GM21717 (cell line): ENCODE measurements at regions not wholly inside any gene's neighbourhood (a gene's known extent, or its start where the extent isn't known, plus 50 kb on each side); places are given as distances from the start of the nearest gene placed in this dataset.

ENCODE experiments used
- ATAC-seq: cut with Tn5 transposase; IDR thresholded peaks from one replicate; pipeline ENCODE4 v1.9.1; 2021; ENCODE audit warnings: mild to moderate bottlenecking, moderate library complexity; ENCODE audit not compliant: unreplicated experiment

- no peak for ATAC-seq
Measured at GRCh38 chr2:65804777-65805176, 372.4 kb upstream of the SPRED2 start.

GRCh38 chr2:65802298-65802942 is 370.0 kb upstream of the SPRED2 start:
- ATAC-seq: no peak

DNA sequence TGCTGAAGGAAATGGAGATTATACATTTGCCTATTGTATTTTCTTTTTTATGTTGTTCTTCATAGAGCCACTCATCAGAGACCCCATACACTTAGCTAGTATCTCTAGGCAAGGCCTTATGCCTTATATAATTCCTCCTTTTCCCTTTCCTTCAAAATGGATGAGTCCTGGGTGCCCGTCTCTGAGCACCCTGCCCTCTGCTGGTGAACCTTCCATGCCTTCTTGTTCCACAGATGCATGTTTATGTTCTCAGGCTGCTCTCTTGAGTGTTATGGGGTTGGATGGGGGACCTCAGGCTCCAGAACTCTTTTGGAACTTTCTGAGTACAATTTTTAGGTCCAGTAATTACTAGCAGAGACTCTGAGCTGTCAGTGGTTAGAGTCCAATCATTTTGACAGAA is 368.6 kb upstream of the SPRED2 start:
- ATAC-seq: no peak

- ATAC-seq: no peak
Measured at GRCh38 chr2:65799141-65799854, 366.9 kb upstream of the SPRED2 start.

- no peak for ATAC-seq
Measured at GRCh38 chr2:65798641-65799040, 366.2 kb upstream of the SPRED2 start.

- no peak for ATAC-seq
Measured at GRCh38 chr2:65794994-65795393, 362.6 kb upstream of the SPRED2 start.

GRCh38 chr2:65791404-65791975 is 359.1 kb upstream of the SPRED2 start:
- no peak for ATAC-seq

DNA sequence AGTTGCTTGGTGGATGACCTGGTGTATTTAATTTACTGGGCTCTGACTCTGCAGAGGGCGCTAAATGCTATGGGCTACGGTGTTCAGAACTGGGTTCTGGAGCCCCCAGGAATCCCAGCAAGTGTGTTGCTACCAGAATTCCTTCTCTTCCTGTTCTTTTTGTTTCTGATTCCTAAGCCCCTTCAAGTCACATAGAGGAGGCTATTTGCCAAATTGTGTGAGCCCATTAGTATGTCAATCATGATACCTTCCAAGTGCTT is 358.2 kb upstream of the SPRED2 start:
- ATAC-seq: no peak

DNA sequence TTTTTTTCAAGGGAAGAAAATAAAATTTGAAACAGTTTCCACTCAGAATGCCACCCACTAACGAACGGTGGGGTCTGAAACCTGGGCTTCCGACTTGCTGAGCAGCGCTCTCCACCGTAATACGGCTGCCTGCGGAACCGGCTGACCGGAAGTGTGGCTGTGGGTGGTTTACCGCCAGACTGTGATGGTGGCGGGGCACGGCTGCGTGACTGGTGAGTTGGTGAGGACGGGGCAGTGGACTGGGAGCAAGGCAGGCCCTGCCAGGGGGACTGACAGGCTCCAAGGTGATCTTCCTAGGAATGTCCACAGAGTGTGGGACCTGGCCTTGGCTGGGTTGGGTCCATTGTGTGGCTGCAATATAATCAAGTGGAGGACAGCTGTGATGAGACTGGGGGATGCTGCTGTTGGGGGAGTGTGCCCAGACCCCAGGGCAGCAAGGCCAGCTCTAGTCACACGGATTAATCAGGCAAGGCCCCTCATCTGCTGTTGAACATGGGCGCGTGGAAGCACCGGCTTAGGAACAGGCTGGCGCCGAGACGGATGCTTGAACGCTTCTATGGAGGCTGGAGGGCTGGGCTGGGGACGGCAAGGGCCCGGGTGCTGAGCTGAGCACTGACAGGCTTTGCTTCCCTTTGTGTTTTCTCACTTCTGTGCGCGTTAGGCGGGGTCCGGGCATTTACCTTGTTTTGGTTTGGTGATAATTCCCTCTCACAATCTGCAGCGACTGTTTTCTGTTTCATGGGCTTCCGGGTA is 357.7 kb upstream of the SPRED2 start:
- no peak for ATAC-seq

DNA sequence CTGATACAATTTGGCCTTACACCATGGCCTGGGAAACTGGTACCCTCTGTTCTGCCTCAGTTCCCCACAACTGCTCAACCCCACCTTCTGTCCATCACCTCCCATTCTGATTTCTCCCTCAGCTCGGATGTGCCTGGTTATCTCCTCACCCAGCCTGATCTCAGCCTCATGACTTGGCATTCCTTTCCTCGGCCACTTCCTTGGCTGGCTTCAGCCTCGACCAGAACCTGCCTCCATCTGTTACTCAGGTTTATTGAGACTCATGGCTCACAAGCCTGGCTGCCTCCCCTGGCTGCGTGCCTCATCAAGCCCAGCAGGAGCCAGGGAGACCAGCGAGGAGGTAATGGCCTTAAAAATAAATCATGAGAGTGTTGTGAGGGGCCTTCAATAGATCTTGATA is 356.2 kb upstream of the SPRED2 start:
- ATAC-seq: no peak

- no peak for ATAC-seq
Measured at GRCh38 chr2:65786765-65787164, 354.4 kb upstream of the SPRED2 start.

DNA sequence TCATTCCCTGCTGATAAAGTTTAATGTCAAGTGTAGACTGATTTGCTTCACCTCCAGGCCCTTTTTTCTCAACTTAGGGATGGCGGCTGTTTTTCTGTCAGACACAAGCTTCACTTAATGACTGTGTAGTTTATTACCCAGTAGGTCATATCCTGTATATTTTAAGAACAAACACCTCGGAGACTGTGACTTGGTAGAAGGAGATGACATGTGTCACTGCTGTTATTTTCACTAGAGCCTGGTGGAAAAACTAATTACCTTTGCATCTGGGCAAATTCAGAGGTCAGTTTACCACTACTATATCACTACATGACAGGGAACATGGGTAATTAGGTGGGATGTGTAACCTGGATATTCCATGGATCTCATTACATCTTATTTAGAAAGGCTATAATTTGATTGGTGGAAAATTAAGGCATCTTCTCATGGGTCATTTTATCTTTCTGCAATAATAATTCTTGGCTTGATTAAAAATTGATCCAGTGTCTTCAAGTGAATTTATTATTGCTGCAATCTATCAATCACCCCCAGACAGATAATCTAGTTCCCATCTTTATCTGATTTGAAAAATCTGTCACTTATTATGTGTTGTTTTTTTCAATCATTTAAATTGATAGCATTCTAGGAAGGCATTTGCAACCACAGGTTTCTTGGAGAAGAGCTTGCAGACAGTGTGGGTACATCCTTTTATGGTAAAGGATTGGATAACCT is 353.8 kb upstream of the SPRED2 start:
- no peak for ATAC-seq

DNA sequence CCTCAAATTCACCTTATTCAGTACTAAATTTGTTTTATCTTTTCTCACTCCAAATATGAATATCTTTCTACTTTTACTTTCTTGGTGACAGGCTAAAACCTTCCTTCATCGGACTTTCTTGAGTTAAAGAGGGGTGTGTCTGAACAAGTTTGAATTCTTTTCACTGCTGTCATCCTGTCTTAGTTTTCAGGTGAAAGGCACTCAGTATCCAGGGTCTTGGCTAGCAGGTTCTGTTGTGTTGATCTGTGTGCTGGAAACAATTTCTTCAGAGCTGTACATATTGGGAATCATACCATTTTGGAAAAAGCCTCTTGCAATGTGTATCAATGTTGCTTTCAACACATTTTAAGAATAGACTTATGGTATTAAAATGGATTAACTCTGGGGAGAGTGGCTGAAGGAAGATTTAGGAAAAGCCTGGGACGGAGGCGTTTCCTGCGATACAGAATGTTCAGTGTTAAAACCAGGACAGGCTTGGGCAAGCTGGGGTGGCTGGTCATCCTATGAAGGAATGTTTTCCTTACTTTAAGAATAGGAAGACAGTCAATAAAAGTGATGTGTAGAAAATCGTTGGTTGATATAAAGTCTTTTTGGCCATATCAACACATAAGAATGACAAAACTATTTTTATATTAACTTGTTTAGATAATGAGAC is 350.7 kb upstream of the SPRED2 start:
- ATAC-seq: no peak

DNA sequence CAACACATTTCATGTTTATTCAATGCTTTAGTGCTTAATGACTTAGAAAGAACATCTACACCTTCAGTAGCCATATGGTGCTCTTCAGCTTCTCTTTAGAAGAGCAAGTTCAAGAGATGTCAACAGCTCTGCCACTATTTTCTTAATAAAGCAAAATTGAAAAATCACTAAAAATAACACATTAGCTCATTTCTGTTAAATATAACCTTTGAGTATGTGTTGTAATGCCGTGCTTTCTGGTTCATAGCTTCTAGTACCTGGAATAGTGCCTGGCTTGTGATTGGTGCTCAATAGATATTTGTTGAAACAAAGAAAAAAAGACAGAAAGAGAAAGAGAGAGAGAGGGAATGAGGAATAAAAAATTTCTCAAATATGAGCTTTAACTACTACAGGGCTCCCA is 349.8 kb upstream of the SPRED2 start:
- no peak for ATAC-seq

- ATAC-seq: no peak
Measured at GRCh38 chr2:65781756-65782155, 349.4 kb upstream of the SPRED2 start.

DNA sequence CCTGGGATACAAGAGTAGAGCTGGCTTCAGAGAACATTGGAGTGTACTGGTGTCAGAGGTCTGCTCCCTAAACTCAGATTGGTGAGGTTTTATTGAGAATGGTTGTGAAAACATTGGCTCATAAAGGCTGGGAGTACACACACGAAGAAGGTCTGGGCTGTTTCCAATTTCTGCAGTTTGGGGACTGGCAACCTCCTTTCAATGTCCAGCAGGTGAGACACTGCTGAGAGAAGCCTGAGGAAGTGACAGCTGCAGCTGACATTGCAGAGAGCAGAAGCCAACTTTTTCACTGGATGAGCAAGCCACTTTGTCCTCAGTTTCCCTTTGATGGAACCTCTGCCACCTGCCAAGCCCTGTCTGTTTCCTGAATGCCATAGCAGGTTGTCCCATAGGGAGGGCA is 346.6 kb upstream of the SPRED2 start:
- no peak for ATAC-seq

GRCh38 chr2:65778137-65778536 is 345.7 kb upstream of the SPRED2 start:
- no peak for ATAC-seq

DNA sequence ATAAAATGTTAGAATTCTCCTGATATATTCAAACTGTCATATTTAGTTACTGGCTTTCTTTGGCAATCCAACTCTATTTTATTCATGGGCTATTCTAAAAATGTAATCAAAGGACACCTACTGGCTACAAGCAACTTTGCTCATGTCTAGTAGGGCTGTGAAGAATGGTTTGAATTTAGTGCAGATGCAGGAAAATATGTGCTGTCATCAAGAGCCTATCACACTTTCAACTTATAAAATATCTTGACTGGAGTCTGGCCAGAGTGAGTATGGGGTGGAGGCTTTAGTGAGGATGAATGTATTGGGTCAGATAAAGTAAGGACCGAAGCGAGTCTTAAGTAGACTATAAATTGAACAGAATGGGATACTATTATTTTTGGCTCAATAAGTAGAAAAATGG is 343.4 kb upstream of the SPRED2 start:
- no peak for ATAC-seq

DNA sequence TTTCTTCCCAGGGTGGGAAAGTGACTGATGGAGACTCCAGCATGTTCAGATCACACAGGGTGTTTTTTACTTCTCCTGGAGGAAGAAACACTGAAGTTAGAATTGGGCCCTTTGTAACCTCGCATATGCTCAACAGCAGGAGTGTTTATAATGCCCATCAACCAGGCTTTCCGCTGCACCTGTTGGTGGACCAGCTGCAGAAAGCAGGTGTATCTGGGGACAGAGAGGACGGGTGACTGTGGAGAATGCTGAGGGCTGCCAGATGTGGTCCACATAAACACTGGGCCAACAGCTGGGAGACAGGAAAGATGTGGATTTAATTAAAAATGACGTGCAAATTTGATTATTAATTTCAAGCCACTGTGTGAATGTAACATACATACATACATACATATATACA is 335.5 kb upstream of the SPRED2 start:
- no peak for ATAC-seq

- ATAC-seq: no peak
Measured at GRCh38 chr2:65766768-65767267, 334.4 kb upstream of the SPRED2 start.

GRCh38 chr2:65765376-65765775 is 333.0 kb upstream of the SPRED2 start:
- no peak for ATAC-seq
